ENCODE measurements at regions not wholly inside any gene's neighbourhood (a gene's known extent, or its start where the extent isn't known, plus 50 kb on each side); places are given as distances from the start of the nearest gene placed in this dataset.

- WGBS, 2 donors, result 77 to 88% methylated on average over 5 of the region's 5 CpGs
Measured at GRCh38 chr12:118571730-118572129, 195.4 kb downstream of the SUDS3 start.

GRCh38 chr12:118574288-118574687, 197.9 kb downstream of the SUDS3 start:
- intact Hi-C loops (cut with DNase I), result no loop called here
- Histone ChIP-seq H3K9me3 (no peaks in the 10 kb centered on the region), H3K27me3 (no peaks in the 10 kb centered on the region), H3K36me3 (no peaks in the 10 kb centered on the region), H3K27ac (no peak overlapping the region), H3K4me1 (no peaks in the 10 kb centered on the region), H3K4me3 (no peak overlapping the region)
- no peak for FAIRE-seq
- no peak for TF ChIP-seq CTCF (IDR thresholded peaks at IDR 0.05)
- no peak for ATAC-seq
- no peak for DNase-seq
- 63 to 74% methylated on average over 3 of the region's 3 CpGs for WGBS, 2 donors

More at GRCh38 chr12:118571730-118572129, 195.4 kb downstream of the SUDS3 start:
- Histone ChIP-seq H3K9me3 (no peaks in the 10 kb centered on the region), H3K4me1 (peaks cover 0 to 5% (median 0%) of the 10 kb centered on the region in 3 donors), H3K27ac (no peak overlapping the region), H3K4me3 (no peak overlapping the region), H3K27me3 (no peaks in the 10 kb centered on the region), H3K36me3 (no peaks in the 10 kb centered on the region)
- intact Hi-C loops (cut with DNase I), result no loop called here
- no peak for TF ChIP-seq CTCF (IDR thresholded peaks at IDR 0.05)
- no peak for DNase-seq
- ATAC-seq, result no peak
- FAIRE-seq, result no peak

GRCh38 chr12:118575730-118576129, 199.4 kb downstream of the SUDS3 start:
- H3K27me3 ChIP-seq, result no peaks in the 10 kb centered on the region
- no peak for ATAC-seq
- no peaks in the 10 kb centered on the region for H3K9me3 ChIP-seq
- H3K36me3 ChIP-seq, result no peaks in the 10 kb centered on the region
- no peaks in the 10 kb centered on the region for H3K4me1 ChIP-seq
- DNase-seq, result no peak
- no peak for FAIRE-seq
- 65 to 74% methylated on average over 2 of the region's 2 CpGs for WGBS, 2 donors
- intact Hi-C loops (cut with DNase I), result no loop called here
- no peak for TF ChIP-seq CTCF (IDR thresholded peaks at IDR 0.05)
- no peak overlapping the region for H3K4me3 ChIP-seq
- no peak overlapping the region for H3K27ac ChIP-seq

GRCh38 chr12:118581371-118581770, 205.0 kb downstream of the SUDS3 start:
- no peaks in the 10 kb centered on the region for H3K9me3 ChIP-seq
- H3K27me3 ChIP-seq, result no peaks in the 10 kb centered on the region
- no peak for FAIRE-seq
- H3K36me3 ChIP-seq, result no peaks in the 10 kb centered on the region
- DNase-seq, result no peak
- intact Hi-C loops (cut with DNase I), result no loop called here
- no peaks in the 10 kb centered on the region for H3K4me1 ChIP-seq
- 55 to 61% methylated on average over 1 of the region's 1 CpG for WGBS, 2 donors
- TF ChIP-seq CTCF (IDR thresholded peaks at IDR 0.05), result no peak
- no peak overlapping the region for H3K4me3 ChIP-seq
- no peak for ATAC-seq
- no peak overlapping the region for H3K27ac ChIP-seq

- no peak for DNase-seq
- H3K4me1 ChIP-seq, result no peaks in the 10 kb centered on the region
- H3K4me3 ChIP-seq, result no peak overlapping the region
- TF ChIP-seq CTCF (IDR thresholded peaks at IDR 0.05), result no peak
- H3K9me3 ChIP-seq, result no peaks in the 10 kb centered on the region
- WGBS, 2 donors, result 72 to 78% methylated on average over 4 of the region's 4 CpGs
- no peaks in the 10 kb centered on the region for H3K27me3 ChIP-seq
- no peak overlapping the region for H3K27ac ChIP-seq
- no peak for FAIRE-seq
- intact Hi-C loops (cut with DNase I), result no loop called here
- ATAC-seq, result no peak
- no peaks in the 10 kb centered on the region for H3K36me3 ChIP-seq
Measured at GRCh38 chr12:118582863-118583262, 206.5 kb downstream of the SUDS3 start.

Data from pancreas (tissue), 10 donors.